AG09309 (cell line): ENCODE measurements at regions not wholly inside any gene's neighbourhood (a gene's known extent, or its start where the extent isn't known, plus 50 kb on each side); places are given as distances from the start of the nearest gene placed in this dataset.

ENCODE experiments used
- DNase-seq: peaks from one replicate; pipeline ENCODE4 v3.0.0-alpha.2; 2010; ENCODE audit warnings: low read depth
- H3K4me3 ChIP-seq: 2 replicates; pipeline ENCODE4 v1.5.1; 2011; ENCODE audit warnings: mild to moderate bottlenecking, low read depth, low read length, moderate library complexity; ENCODE audit not compliant: control insufficient read depth
- TF ChIP-seq, protein P1 (sequence below): IDR thresholded peaks from 2 replicates; pipeline ENCODE4 v1.5.1; 2011; ENCODE audit warnings: mild to moderate bottlenecking, low read depth, low read length, inconsistent platforms; ENCODE audit not compliant: insufficient read depth, control insufficient read depth; ENCODE audit errors: missing control alignments

DNA sequence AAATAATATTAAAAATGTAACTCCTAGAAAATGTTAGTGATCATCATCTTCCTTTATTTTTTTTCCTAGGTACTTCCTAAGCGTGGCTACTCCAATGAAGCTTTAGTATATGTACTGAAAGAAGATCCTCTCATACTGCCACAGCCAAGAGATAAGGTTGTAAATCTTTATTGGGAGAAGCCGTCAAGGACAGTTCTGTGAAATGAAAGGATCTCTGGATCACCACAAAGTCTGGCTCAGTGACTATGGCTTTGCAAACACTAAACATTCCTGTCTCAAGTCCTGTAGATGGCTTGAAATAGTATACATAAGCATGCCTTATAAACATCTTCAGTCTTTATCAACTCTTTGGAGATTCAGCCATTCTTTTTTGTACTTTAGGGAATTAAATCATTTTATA, 61.2 kb upstream of the DPH5 start:
- TF ChIP-seq, protein P1, sequence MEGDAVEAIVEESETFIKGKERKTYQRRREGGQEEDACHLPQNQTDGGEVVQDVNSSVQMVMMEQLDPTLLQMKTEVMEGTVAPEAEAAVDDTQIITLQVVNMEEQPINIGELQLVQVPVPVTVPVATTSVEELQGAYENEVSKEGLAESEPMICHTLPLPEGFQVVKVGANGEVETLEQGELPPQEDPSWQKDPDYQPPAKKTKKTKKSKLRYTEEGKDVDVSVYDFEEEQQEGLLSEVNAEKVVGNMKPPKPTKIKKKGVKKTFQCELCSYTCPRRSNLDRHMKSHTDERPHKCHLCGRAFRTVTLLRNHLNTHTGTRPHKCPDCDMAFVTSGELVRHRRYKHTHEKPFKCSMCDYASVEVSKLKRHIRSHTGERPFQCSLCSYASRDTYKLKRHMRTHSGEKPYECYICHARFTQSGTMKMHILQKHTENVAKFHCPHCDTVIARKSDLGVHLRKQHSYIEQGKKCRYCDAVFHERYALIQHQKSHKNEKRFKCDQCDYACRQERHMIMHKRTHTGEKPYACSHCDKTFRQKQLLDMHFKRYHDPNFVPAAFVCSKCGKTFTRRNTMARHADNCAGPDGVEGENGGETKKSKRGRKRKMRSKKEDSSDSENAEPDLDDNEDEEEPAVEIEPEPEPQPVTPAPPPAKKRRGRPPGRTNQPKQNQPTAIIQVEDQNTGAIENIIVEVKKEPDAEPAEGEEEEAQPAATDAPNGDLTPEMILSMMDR, result no peak
- no peak overlapping the region for H3K4me3 ChIP-seq
- no peak for DNase-seq

DNA sequence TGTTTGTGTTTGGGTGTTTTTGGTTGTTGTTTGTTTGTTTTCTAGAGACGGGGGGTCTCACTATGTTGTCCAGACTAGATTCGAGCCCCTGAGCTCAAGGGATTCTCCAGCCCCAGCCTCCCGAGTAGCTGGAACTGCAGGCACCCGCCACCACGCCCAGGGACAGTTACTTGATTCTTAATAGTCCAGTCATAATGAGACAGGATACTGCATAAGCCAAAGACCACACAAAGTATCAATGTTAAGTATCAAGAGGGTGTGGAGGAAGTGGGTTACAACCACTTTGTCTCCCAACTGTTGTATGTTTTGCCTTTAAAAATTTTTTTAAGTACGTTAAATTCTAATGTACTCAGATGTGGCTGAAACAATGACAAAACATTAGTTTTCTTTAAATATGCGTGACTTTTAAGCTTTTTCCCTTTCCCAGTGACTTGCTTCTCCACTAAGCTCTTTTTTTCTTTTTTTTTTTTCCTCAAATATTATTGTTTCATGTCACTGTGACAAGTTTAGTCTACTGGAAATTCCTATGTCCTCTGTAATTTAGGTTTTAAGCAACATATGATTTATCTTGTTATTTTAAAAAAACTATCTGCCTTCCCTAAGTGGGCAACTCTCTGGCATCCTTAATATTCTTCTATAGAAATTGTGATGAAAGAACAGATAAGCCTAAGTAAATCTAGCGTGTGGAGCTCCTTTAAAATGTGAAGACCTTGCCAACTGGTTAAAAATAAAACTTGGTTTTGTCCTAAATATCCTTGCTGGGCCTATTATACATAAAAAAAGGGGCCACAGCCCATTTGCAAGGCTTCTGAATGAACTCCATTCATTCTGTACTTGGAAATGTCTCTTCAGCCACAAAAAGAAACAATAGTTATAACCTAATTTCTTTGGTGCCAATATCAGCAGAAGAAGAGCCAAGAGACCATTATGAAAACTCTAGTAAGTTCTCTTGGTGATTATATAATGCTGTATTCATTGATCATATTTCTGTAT, 56.2 kb upstream of the DPH5 start:
- H3K4me3 ChIP-seq, result no peak overlapping the region
- TF ChIP-seq, protein P1, result no peak
- no peak for DNase-seq

DNA sequence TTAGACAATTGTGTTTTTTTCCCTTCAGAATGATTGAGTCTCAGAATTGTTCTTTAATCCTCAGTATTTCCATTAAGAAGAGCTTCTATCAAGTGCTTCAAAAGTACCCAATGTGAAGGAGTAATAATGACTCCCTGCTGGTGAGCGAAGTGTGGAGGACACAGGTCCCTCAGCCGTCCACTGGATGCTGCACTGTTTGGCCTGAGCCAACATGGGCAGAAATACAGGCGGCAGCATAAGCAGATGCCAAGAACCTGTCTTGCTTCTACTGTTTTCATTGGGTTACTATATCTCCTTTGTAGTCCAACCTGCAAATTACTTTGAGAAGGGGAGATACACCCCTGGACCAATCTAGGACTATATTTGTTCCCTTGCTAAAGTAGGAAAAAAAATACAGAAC, 55.3 kb upstream of the DPH5 start:
- no peak for DNase-seq
- no peak overlapping the region for H3K4me3 ChIP-seq
- TF ChIP-seq, protein P1, result no peak

DNA sequence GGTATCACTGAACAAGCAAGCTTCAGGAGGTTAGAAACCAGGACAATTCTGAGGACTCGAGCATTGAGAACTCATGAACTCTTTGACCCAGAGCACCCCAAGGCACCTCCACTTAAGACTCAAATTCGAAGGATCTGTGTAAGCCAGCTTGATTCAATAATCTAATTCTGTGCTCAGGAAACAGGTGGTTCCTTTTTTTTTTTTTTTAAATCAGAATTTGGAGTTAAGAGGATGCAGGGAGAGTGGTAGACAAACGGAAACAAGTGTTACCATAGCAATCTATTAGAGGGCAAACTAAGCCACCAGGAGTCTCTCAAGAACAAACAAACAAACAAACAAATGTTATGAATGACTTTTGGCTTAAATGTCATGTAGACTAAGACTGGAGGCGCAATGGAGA, 53.8 kb upstream of the DPH5 start:
- TF ChIP-seq, protein P1, result no peak
- H3K4me3 ChIP-seq, result no peak overlapping the region
- DNase-seq, result no peak

DNA sequence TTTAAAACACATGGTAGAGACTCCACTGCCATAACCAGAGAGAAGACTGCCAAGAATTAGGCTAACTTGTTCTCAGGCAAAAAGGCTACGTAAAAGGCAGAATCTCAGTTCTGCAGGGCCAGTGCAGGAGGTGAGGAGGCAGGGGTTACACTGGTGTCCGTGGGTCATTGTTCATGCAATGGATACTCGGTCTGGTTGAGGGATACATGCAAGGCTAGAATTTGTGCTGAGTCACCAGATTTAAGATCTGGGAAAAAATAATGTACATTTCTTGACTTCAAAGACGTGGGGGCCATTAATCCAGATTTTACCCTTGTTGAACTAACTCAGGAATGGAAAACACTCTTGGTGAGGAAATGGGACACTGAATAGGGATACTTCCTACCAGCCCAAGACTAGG, 52.3 kb upstream of the DPH5 start:
- TF ChIP-seq, protein P1, result no peak
- H3K4me3 ChIP-seq, result no peak overlapping the region
- no peak for DNase-seq

DNA sequence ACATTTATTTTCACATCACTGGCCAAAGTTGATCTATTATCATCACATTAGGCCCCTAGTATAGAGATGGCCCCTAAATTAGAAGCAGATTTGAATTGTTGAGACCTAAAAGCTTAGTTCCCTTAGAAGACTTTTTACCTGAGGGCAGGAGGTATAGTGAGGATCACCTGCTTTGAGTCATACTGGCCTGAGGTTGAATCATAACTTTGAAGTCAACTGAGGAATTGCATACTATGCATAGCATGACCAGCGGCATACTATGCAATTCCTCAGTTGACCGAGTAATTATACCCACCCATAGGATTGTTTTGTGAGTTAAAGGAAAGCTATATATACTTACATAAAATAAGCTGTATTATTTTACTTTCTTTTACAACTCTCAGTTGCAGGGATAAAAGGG, 50.3 kb upstream of the DPH5 start:
- DNase-seq, result no peak
- TF ChIP-seq, protein P1, result no peak
- H3K4me3 ChIP-seq, result no peak overlapping the region
